ENCODE measurements at regions not wholly inside any gene's neighbourhood (a gene's known extent, or its start where the extent isn't known, plus 50 kb on each side); places are given as distances from the start of the nearest gene placed in this dataset.
"Not testable (repeated sequence)": the region's sequence is repeated elsewhere in the genome, so short reads cannot be mapped to it uniquely, and the experiment has no call there.

GRCh38 chr2:8121022-8121825, 560.6 kb upstream of the ID2 start:
- no peaks in the 10 kb centered on the region for H3K9me3 ChIP-seq (ENCODE audit: insufficient read depth, low read length)
- H3K36me3 ChIP-seq (ENCODE audit: insufficient read depth, insufficient read length, low read length) = no peaks in the 10 kb centered on the region
- H3K9ac ChIP-seq (ENCODE audit: insufficient read length, low read depth) = no peak overlapping the region
- H3K27me3 ChIP-seq (ENCODE audit: insufficient read depth, insufficient read length) = no peaks in the 10 kb centered on the region
- TF ChIP-seq ZNF274 (IDR thresholded peaks at IDR 0.05; ENCODE audit: low read depth, low read length) (no peak), SUZ12 (IDR thresholded peaks at IDR 0.05; ENCODE audit: extremely low read depth, insufficient read depth, insufficient read length) (no peak), YY1 (IDR thresholded peaks at IDR 0.05; ENCODE audit: insufficient read depth, insufficient read length) (no peak)
- H3K4me1 ChIP-seq (ENCODE audit: insufficient read depth, insufficient read length) = no peaks in the 10 kb centered on the region
- H3K4me3 ChIP-seq (ENCODE audit: insufficient read length, low read depth) = no peak overlapping the region
- no peak for DNase-seq (ENCODE audit: low read depth, low spot score)

GRCh38 chr2:8121826-8122513, 559.9 kb upstream of the ID2 start:
- H3K9ac ChIP-seq (ENCODE audit: insufficient read length, low read depth) = no peak overlapping the region
- no peaks in the 10 kb centered on the region for H3K36me3 ChIP-seq (ENCODE audit: insufficient read depth, insufficient read length, low read length)
- TF ChIP-seq YY1 (IDR thresholded peaks at IDR 0.05; ENCODE audit: insufficient read depth, insufficient read length) (no peak), SUZ12 (IDR thresholded peaks at IDR 0.05; ENCODE audit: extremely low read depth, insufficient read depth, insufficient read length) (no peak)
- H3K27me3 ChIP-seq (ENCODE audit: insufficient read depth, insufficient read length) = no peaks in the 10 kb centered on the region
- DNase-seq (ENCODE audit: low read depth, low spot score) = no peak
- H3K9me3 ChIP-seq (ENCODE audit: insufficient read depth, low read length) = no peaks in the 10 kb centered on the region
- H3K4me3 ChIP-seq (ENCODE audit: insufficient read length, low read depth) = no peak overlapping the region
- H3K4me1 ChIP-seq (ENCODE audit: insufficient read depth, insufficient read length) = no peaks in the 10 kb centered on the region

GRCh38 chr2:8122520-8122919, 559.3 kb upstream of the ID2 start:
- no peak for DNase-seq (ENCODE audit: low read depth, low spot score)
- no peak overlapping the region for H3K9ac ChIP-seq (ENCODE audit: insufficient read length, low read depth)
- no peaks in the 10 kb centered on the region for H3K9me3 ChIP-seq (ENCODE audit: insufficient read depth, low read length)
- no peaks in the 10 kb centered on the region for H3K4me1 ChIP-seq (ENCODE audit: insufficient read depth, insufficient read length)
- TF ChIP-seq YY1 (IDR thresholded peaks at IDR 0.05; ENCODE audit: insufficient read depth, insufficient read length) (no peak), SUZ12 (IDR thresholded peaks at IDR 0.05; ENCODE audit: extremely low read depth, insufficient read depth, insufficient read length) (no peak), ZNF274 (IDR thresholded peaks at IDR 0.05; ENCODE audit: low read depth, low read length) (no peak)
- no peaks in the 10 kb centered on the region for H3K36me3 ChIP-seq (ENCODE audit: insufficient read depth, insufficient read length, low read length)
- no peaks in the 10 kb centered on the region for H3K27me3 ChIP-seq (ENCODE audit: insufficient read depth, insufficient read length)
- no peak overlapping the region for H3K4me3 ChIP-seq (ENCODE audit: insufficient read length, low read depth)

- Histone ChIP-seq H3K36me3 (ENCODE audit: insufficient read depth, insufficient read length, low read length) (no peaks in the 10 kb centered on the region), H3K9ac (ENCODE audit: insufficient read length, low read depth) (no peak overlapping the region), H3K9me3 (ENCODE audit: insufficient read depth, low read length) (no peaks in the 10 kb centered on the region), H3K4me1 (ENCODE audit: insufficient read depth, insufficient read length) (no peaks in the 10 kb centered on the region), H3K4me3 (ENCODE audit: insufficient read length, low read depth) (no peak overlapping the region), H3K27me3 (ENCODE audit: insufficient read depth, insufficient read length) (no peaks in the 10 kb centered on the region)
- TF ChIP-seq ZNF274 (IDR thresholded peaks at IDR 0.05; ENCODE audit: low read depth, low read length) = no peak
- TF ChIP-seq SUZ12 (IDR thresholded peaks at IDR 0.05; ENCODE audit: extremely low read depth, insufficient read depth, insufficient read length) = no peak
- no peak for TF ChIP-seq YY1 (IDR thresholded peaks at IDR 0.05; ENCODE audit: insufficient read depth, insufficient read length)
- DNase-seq (ENCODE audit: low read depth, low spot score) = no peak
Observed at GRCh38 chr2:8123464-8123863, 558.4 kb upstream of the ID2 start.

GRCh38 chr2:8125741-8126711, 555.8 kb upstream of the ID2 start:
- H3K4me1 ChIP-seq (ENCODE audit: insufficient read depth, insufficient read length) = no peaks in the 10 kb centered on the region
- no peak overlapping the region for H3K9ac ChIP-seq (ENCODE audit: insufficient read length, low read depth)
- H3K4me3 ChIP-seq (ENCODE audit: insufficient read length, low read depth) = no peak overlapping the region
- TF ChIP-seq SUZ12 (IDR thresholded peaks at IDR 0.05; ENCODE audit: extremely low read depth, insufficient read depth, insufficient read length) (no peak), ZNF274 (IDR thresholded peaks at IDR 0.05; ENCODE audit: low read depth, low read length) (no peak), YY1 (IDR thresholded peaks at IDR 0.05; ENCODE audit: insufficient read depth, insufficient read length) (no peak)
- no peak for DNase-seq (ENCODE audit: low read depth, low spot score)
- H3K9me3 ChIP-seq (ENCODE audit: insufficient read depth, low read length) = no peaks in the 10 kb centered on the region
- H3K27me3 ChIP-seq (ENCODE audit: insufficient read depth, insufficient read length) = no peaks in the 10 kb centered on the region
- H3K36me3 ChIP-seq (ENCODE audit: insufficient read depth, insufficient read length, low read length) = no peaks in the 10 kb centered on the region

- Histone ChIP-seq H3K27me3 (ENCODE audit: insufficient read depth, insufficient read length) (no peaks in the 10 kb centered on the region), H3K4me3 (ENCODE audit: insufficient read length, low read depth) (no peak overlapping the region), H3K4me1 (ENCODE audit: insufficient read depth, insufficient read length) (no peaks in the 10 kb centered on the region), H3K9ac (ENCODE audit: insufficient read length, low read depth) (no peak overlapping the region), H3K36me3 (ENCODE audit: insufficient read depth, insufficient read length, low read length) (no peaks in the 10 kb centered on the region), H3K9me3 (ENCODE audit: insufficient read depth, low read length) (no peaks in the 10 kb centered on the region)
- TF ChIP-seq SUZ12 (IDR thresholded peaks at IDR 0.05; ENCODE audit: extremely low read depth, insufficient read depth, insufficient read length) = no peak
- no peak for TF ChIP-seq ZNF274 (IDR thresholded peaks at IDR 0.05; ENCODE audit: low read depth, low read length)
- TF ChIP-seq YY1 (IDR thresholded peaks at IDR 0.05; ENCODE audit: insufficient read depth, insufficient read length) = no peak
- DNase-seq (ENCODE audit: low read depth, low spot score) = no peak
Observed at GRCh38 chr2:8126783-8127182, 555.1 kb upstream of the ID2 start.

GRCh38 chr2:8131423-8131822, 550.4 kb upstream of the ID2 start:
- H3K36me3 ChIP-seq (ENCODE audit: insufficient read depth, insufficient read length, low read length); H3K9me3 ChIP-seq (ENCODE audit: insufficient read depth, low read length); H3K27me3 ChIP-seq (ENCODE audit: insufficient read depth, insufficient read length); H3K9ac ChIP-seq (ENCODE audit: insufficient read length, low read depth); H3K4me1 ChIP-seq (ENCODE audit: insufficient read depth, insufficient read length); DNase-seq (ENCODE audit: low read depth, low spot score); H3K4me3 ChIP-seq (ENCODE audit: insufficient read length, low read depth): not testable (repeated sequence)

All from NT2/D1 (cell line).